HG03060 (cell line): ENCODE measurements at regions not wholly inside any gene's neighbourhood (a gene's known extent, or its start where the extent isn't known, plus 50 kb on each side); places are given as distances from the start of the nearest gene placed in this dataset.

ENCODE experiments used
- ATAC-seq: cut with Tn5 transposase; IDR thresholded peaks from one replicate; pipeline ENCODE4 v1.9.1; 2021; ENCODE audit warnings: low read depth, moderate number of reproducible peaks; ENCODE audit not compliant: unreplicated experiment

GRCh38 chr4:53821179-53821851 is 230.0 kb upstream of the LNX1 start:
- ATAC-seq: no peak

- ATAC-seq: no peak
These were observed 226.8 kb upstream of the LNX1 start for GRCh38 chr4:53818104-53818503.

- no peak for ATAC-seq
These were observed 225.3 kb upstream of the LNX1 start for GRCh38 chr4:53816561-53816960.

GRCh38 chr4:53815281-53815680 is 224.0 kb upstream of the LNX1 start:
- no peak for ATAC-seq

GRCh38 chr4:53813998-53814397 is 222.7 kb upstream of the LNX1 start:
- ATAC-seq: no peak

GRCh38 chr4:53810643-53811042 is 219.4 kb upstream of the LNX1 start:
- no peak for ATAC-seq

GRCh38 chr4:53809816-53810215 is 218.5 kb upstream of the LNX1 start:
- ATAC-seq: no peak

- no peak for ATAC-seq
These were observed 214.0 kb upstream of the LNX1 start for GRCh38 chr4:53805291-53805690.

- ATAC-seq: no peak
These were observed 213.4 kb upstream of the LNX1 start for GRCh38 chr4:53804719-53805118.

- no peak for ATAC-seq
These were observed 211.2 kb upstream of the LNX1 start for GRCh38 chr4:53802500-53802899.

- no peak for ATAC-seq
These were observed 210.1 kb upstream of the LNX1 start for GRCh38 chr4:53801373-53801772.

GRCh38 chr4:53800741-53801140 is 209.5 kb upstream of the LNX1 start:
- ATAC-seq: no peak

GRCh38 chr4:53793096-53793495 is 201.8 kb upstream of the LNX1 start:
- no peak for ATAC-seq

GRCh38 chr4:53790286-53790685 is 199.0 kb upstream of the LNX1 start:
- ATAC-seq: no peak

- no peak for ATAC-seq
These were observed 197.3 kb upstream of the LNX1 start for GRCh38 chr4:53788621-53789020.

GRCh38 chr4:53788011-53788410 is 196.7 kb upstream of the LNX1 start:
- ATAC-seq: no peak

- ATAC-seq: no peak
These were observed 195.3 kb upstream of the LNX1 start for GRCh38 chr4:53786632-53787031.

GRCh38 chr4:53785996-53786395 is 194.7 kb upstream of the LNX1 start:
- ATAC-seq: no peak

GRCh38 chr4:53784112-53784511 is 192.8 kb upstream of the LNX1 start:
- no peak for ATAC-seq

- no peak for ATAC-seq
These were observed 192.0 kb upstream of the LNX1 start for GRCh38 chr4:53783208-53783859.

GRCh38 chr4:53782458-53782845 is 191.2 kb upstream of the LNX1 start:
- ATAC-seq: no peak

GRCh38 chr4:53781629-53782457 is 190.6 kb upstream of the LNX1 start:
- no peak for ATAC-seq
